Right atrium auricular region (tissue), 2 donors: ENCODE measurements at regions not wholly inside any gene's neighbourhood (a gene's known extent, or its start where the extent isn't known, plus 50 kb on each side); places are given as distances from the start of the nearest gene placed in this dataset.
A peak's percentile ranks its signal among the peaks of the same experiment; 100 is the strongest.
"Not testable (repeated sequence)": the region's sequence is repeated elsewhere in the genome, so short reads cannot be mapped to it uniquely, and the experiment has no call there.

Experiments
- DNase-seq: peaks from one replicate; pipeline ENCODE4 v3.0.0-alpha.2; 2019; ENCODE audit warnings: low spot score
- H3K27ac ChIP-seq, 2 donors: fragments of 200-600 bp; sonication (generic); 1 replicate in 1 of 2; 2 replicates in 1 of 2; pipeline ENCODE4 v1.5.1; 2016 to 2019
- H3K27me3 ChIP-seq, 2 donors: fragments of 200-600 bp; sonication (generic); one replicate each; pipeline versions ENCODE4 v1.5.1 to v1.6.0; 2017 to 2019
- H3K36me3 ChIP-seq: fragments of 200-600 bp; sonication (generic); one replicate; pipeline ENCODE4 v1.5.1; 2016
- H3K4me1 ChIP-seq, 2 donors: fragments of 200-600 bp; sonication (generic); one replicate each; pipeline versions ENCODE4 v1.5.1 to v1.6.0; 2017 to 2019
- H3K4me3 ChIP-seq, 2 donors: fragments of 200-600 bp; sonication (generic); 1 replicate in 1 of 2; 2 replicates in 1 of 2; pipeline ENCODE4 v1.5.1; 2017 to 2019; ENCODE audit warnings: mild to moderate bottlenecking in 1 of 2, moderate library complexity in 1 of 2
- H3K9me3 ChIP-seq, 2 donors: fragments of 200-600 bp; sonication (generic); one replicate each; pipeline ENCODE4 v1.5.1; 2019
- TF ChIP-seq, protein P1 (sequence below), 2 donors: fragments of 200-600 bp; sonication (generic); IDR thresholded peaks; one replicate each; pipeline ENCODE4 v1.5.1; 2019; ENCODE audit warnings: antibody characterized with exemption in 2 of 2

DNA sequence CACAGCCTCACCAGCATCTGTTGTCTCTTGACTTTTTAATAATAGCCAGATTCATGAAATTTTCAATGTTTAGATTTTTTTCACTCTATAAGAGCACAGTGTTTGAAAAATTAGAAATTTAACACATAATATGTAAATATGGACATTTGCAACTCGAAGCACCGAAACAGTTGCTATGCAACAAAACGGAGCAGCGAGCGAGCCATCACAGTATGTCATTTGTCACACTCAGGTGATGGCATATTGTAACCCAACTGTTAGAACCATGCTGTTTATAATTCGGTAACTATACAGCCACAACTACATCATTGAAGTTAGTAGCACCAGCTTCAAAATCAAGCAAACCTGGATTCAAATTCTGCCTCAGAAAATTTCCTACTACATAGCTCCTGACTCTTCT lies 410.8 kb downstream of the NPIPA8 start:
- Histone ChIP-seq H3K27me3 (no peaks in the 10 kb centered on the region), H3K4me1 (no peaks in the 10 kb centered on the region), H3K36me3 (no peaks in the 10 kb centered on the region), H3K4me3 (no peak overlapping the region), H3K27ac (no peak overlapping the region), H3K9me3 (peaks cover 0 to 8% of the 10 kb centered on the region in 2 donors)
- DNase-seq, result no peak
- TF ChIP-seq, protein P1, sequence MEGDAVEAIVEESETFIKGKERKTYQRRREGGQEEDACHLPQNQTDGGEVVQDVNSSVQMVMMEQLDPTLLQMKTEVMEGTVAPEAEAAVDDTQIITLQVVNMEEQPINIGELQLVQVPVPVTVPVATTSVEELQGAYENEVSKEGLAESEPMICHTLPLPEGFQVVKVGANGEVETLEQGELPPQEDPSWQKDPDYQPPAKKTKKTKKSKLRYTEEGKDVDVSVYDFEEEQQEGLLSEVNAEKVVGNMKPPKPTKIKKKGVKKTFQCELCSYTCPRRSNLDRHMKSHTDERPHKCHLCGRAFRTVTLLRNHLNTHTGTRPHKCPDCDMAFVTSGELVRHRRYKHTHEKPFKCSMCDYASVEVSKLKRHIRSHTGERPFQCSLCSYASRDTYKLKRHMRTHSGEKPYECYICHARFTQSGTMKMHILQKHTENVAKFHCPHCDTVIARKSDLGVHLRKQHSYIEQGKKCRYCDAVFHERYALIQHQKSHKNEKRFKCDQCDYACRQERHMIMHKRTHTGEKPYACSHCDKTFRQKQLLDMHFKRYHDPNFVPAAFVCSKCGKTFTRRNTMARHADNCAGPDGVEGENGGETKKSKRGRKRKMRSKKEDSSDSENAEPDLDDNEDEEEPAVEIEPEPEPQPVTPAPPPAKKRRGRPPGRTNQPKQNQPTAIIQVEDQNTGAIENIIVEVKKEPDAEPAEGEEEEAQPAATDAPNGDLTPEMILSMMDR (IDR thresholded peaks at IDR 0.05), result no peak

- no peak for DNase-seq
- no peak overlapping the region for H3K4me3 ChIP-seq
- TF ChIP-seq, protein P1 (IDR thresholded peaks at IDR 0.05), result peak in 1 of 2 donors; percentile 29
- H3K4me1 ChIP-seq, result no peaks in the 10 kb centered on the region
- H3K27ac ChIP-seq, result no peak overlapping the region
- peaks cover 0 to 25% of the 10 kb centered on the region in 2 donors for H3K9me3 ChIP-seq
- no peaks in the 10 kb centered on the region for H3K36me3 ChIP-seq
- no peaks in the 10 kb centered on the region for H3K27me3 ChIP-seq
Observed at GRCh38 chr16:17921357-17921978, 415.1 kb downstream of the NPIPA8 start.

- no peak for DNase-seq
- H3K27ac ChIP-seq, result no peak overlapping the region
- peaks cover 0 to 37% of the 10 kb centered on the region in 2 donors for H3K9me3 ChIP-seq
- H3K4me1 ChIP-seq, result no peaks in the 10 kb centered on the region
- no peak overlapping the region for H3K4me3 ChIP-seq
- no peaks in the 10 kb centered on the region for H3K27me3 ChIP-seq
- no peaks in the 10 kb centered on the region for H3K36me3 ChIP-seq
- TF ChIP-seq, protein P1 (IDR thresholded peaks at IDR 0.05), result no peak
Observed at GRCh38 chr16:17917316-17918019, 419.1 kb downstream of the NPIPA8 start.

DNA sequence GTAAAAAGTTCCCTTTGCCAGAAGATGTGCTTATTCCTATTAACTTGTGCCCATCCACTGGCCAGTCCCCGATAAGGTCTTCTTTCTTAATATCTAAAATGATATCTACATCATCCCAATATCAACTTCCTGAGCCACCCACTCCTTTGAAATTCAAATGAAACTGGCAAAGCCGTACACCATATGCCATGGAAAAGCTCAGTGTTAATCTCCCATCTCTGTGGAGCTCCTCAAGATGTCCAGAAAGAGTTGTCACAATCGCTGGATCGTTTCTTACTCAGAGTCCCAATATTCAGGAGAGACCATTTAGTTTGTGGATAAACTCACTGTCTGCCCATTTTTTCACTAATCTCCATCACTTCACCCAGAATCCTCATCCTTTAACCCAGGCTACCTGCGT lies 420.7 kb downstream of the NPIPA8 start:
- no peak for DNase-seq
- Histone ChIP-seq H3K36me3 (no peaks in the 10 kb centered on the region), H3K27me3 (no peaks in the 10 kb centered on the region), H3K4me1 (no peaks in the 10 kb centered on the region), H3K27ac (no peak overlapping the region), H3K4me3 (no peak overlapping the region), H3K9me3 (peaks cover 0 to 29% of the 10 kb centered on the region in 2 donors)
- TF ChIP-seq, protein P1 (IDR thresholded peaks at IDR 0.05), result no peak

- H3K27ac ChIP-seq, result no peak overlapping the region
- no peaks in the 10 kb centered on the region for H3K36me3 ChIP-seq
- H3K9me3 ChIP-seq, result peaks cover 0 to 23% of the 10 kb centered on the region in 2 donors
- no peak for DNase-seq
- TF ChIP-seq, protein P1 (IDR thresholded peaks at IDR 0.05), result no peak
- H3K27me3 ChIP-seq, result no peaks in the 10 kb centered on the region
- no peak overlapping the region for H3K4me3 ChIP-seq
- no peaks in the 10 kb centered on the region for H3K4me1 ChIP-seq
Observed at GRCh38 chr16:17914168-17914567, 422.4 kb downstream of the NPIPA8 start.

DNA sequence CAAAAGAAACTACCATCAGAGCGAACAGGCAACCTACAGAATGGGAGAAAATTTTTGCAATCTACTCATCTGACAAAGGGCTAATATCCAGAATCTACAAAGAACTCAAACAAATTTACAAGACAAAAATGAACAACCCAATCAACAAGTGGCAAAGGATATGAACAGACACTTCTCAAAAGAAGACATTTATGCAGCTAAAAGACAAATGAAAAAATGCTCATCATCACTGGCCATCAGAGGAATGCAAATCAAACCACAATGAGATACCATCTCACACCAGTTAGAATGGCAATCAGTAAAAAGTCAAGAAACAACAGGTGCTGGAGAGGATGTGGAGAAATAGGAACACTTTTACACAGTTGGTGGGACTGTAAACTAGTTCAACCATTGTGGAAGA lies 425.0 kb downstream of the NPIPA8 start:
- not testable (repeated sequence) for H3K36me3 ChIP-seq, H3K27ac ChIP-seq, DNase-seq, H3K27me3 ChIP-seq, H3K4me1 ChIP-seq, H3K4me3 ChIP-seq
- peaks cover 0 to 12% of the 10 kb centered on the region in 2 donors for H3K9me3 ChIP-seq

DNA sequence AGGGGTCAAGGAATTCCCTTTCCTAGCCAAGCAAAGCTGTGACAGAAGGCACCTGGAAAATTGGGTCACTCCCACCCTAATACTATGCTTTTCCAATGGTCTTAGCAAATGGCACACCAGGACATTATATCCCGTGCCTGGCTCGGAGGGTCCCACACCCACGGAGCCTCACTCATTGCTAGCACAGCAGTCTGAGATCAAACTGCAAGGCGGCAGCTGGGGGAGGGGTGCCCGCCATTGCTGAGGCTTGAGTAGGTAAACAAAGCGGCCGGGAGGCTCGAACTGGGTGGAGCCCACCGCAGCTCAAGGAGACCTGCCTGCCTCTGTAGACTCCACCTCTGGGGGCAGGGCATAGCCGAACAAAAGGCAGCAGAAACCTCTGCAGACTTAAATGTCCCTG lies 429.9 kb downstream of the NPIPA8 start:
- H3K36me3 ChIP-seq, H3K27ac ChIP-seq, H3K4me1 ChIP-seq, H3K9me3 ChIP-seq, H3K4me3 ChIP-seq, H3K27me3 ChIP-seq, DNase-seq: not testable (repeated sequence)
